GM10266 (cell line): ENCODE measurements at regions not wholly inside any gene's neighbourhood (a gene's known extent, or its start where the extent isn't known, plus 50 kb on each side); places are given as distances from the start of the nearest gene placed in this dataset.
"Not testable (repeated sequence)": the region's sequence is repeated elsewhere in the genome, so short reads cannot be mapped to it uniquely, and the experiment has no call there.

Source experiments
- DNase-seq: peaks from one replicate; pipeline ENCODE4 v3.0.0; 2012; ENCODE audit errors: extremely low spot score
- TF ChIP-seq, protein P1 (sequence below): IDR thresholded peaks from 2 replicates; pipeline ENCODE4 v1.5.1; 2012; ENCODE audit warnings: mild to moderate bottlenecking, low read depth; ENCODE audit not compliant: control insufficient read depth, insufficient read depth; ENCODE audit errors: missing control alignments

- TF ChIP-seq, protein P1, sequence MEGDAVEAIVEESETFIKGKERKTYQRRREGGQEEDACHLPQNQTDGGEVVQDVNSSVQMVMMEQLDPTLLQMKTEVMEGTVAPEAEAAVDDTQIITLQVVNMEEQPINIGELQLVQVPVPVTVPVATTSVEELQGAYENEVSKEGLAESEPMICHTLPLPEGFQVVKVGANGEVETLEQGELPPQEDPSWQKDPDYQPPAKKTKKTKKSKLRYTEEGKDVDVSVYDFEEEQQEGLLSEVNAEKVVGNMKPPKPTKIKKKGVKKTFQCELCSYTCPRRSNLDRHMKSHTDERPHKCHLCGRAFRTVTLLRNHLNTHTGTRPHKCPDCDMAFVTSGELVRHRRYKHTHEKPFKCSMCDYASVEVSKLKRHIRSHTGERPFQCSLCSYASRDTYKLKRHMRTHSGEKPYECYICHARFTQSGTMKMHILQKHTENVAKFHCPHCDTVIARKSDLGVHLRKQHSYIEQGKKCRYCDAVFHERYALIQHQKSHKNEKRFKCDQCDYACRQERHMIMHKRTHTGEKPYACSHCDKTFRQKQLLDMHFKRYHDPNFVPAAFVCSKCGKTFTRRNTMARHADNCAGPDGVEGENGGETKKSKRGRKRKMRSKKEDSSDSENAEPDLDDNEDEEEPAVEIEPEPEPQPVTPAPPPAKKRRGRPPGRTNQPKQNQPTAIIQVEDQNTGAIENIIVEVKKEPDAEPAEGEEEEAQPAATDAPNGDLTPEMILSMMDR, result no peak
- DNase-seq, result no peak
Observed at GRCh38 chr10:111646021-111646420, 537.5 kb downstream of the GPAM start.

GRCh38 chr10:111648046-111648445, 535.5 kb downstream of the GPAM start:
- no peak for DNase-seq
- TF ChIP-seq, protein P1, result no peak

- not testable (repeated sequence) for DNase-seq
Observed at GRCh38 chr10:111649080-111649479, 534.5 kb downstream of the GPAM start.

- DNase-seq, result no peak
- TF ChIP-seq, protein P1, result no peak
Observed at GRCh38 chr10:111650088-111650487, 533.5 kb downstream of the GPAM start.

- TF ChIP-seq, protein P1, result no peak
- no peak for DNase-seq
Observed at GRCh38 chr10:111656066-111656465, 527.5 kb downstream of the GPAM start.

DNA sequence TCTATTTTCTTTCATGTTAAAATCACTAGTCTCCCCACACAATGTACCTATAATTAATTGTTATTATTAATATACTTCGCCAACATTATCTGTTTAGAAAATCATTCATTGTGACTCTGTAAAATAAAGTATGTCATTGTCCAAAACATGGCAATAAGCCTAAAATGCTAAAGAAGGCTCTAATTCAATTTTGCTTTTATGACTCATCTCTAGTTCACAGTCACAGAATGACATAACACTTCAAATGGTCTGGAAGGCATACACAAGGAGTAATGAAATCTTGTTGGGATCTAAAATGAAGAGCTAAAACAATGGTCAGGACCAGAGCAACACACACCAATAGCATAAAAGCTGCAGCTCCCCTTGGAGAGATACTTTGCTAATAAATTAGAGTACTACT, 505.8 kb downstream of the GPAM start:
- no peak for DNase-seq
- TF ChIP-seq, protein P1, result no peak

- TF ChIP-seq, protein P1, result no peak
- no peak for DNase-seq
Observed at GRCh38 chr10:111686796-111687195, 496.8 kb downstream of the GPAM start.

- TF ChIP-seq, protein P1, result no peak
Observed at GRCh38 chr10:111698711-111699110, 484.9 kb downstream of the GPAM start.

More at GRCh38 chr10:111698711-111699110, 484.9 kb downstream of the GPAM start:
- DNase-seq, result no peak
